Parathyroid adenoma (tissue), 2 donors: ENCODE measurements at regions not wholly inside any gene's neighbourhood (a gene's known extent, or its start where the extent isn't known, plus 50 kb on each side); places are given as distances from the start of the nearest gene placed in this dataset.

Source experiments
- H2AFZ ChIP-seq: fragments of 300-600 bp; sonication (generic); one replicate; pipeline ENCODE4 v1.7.0; 2017; ENCODE audit warnings: antibody characterized with exemption, mild to moderate bottlenecking
- H3K27ac ChIP-seq: fragments of 300-600 bp; sonication (generic); one replicate; pipeline ENCODE4 v1.7.0; 2017
- H3K27me3 ChIP-seq: fragments of 300-600 bp; sonication (generic); one replicate; pipeline ENCODE4 v1.7.0; 2017; ENCODE audit warnings: low read length; ENCODE audit not compliant: control insufficient read depth, insufficient read depth
- H3K36me3 ChIP-seq: fragments of 300-600 bp; sonication (generic); one replicate; pipeline ENCODE4 v1.7.0; 2017; ENCODE audit warnings: low read length; ENCODE audit not compliant: control insufficient read depth, insufficient read depth
- H3K4me1 ChIP-seq: fragments of 300-600 bp; sonication (generic); one replicate; pipeline ENCODE4 v1.7.0; 2017; ENCODE audit warnings: control low read depth
- H3K4me2 ChIP-seq: fragments of 300-600 bp; sonication (generic); one replicate; pipeline ENCODE4 v1.7.0; 2017; ENCODE audit warnings: low read length
- H3K4me3 ChIP-seq: fragments of 300-600 bp; sonication (generic); one replicate; pipeline ENCODE4 v1.7.0; 2017; ENCODE audit warnings: low read depth, low read length
- H3K79me2 ChIP-seq: fragments of 300-600 bp; sonication (generic); one replicate; pipeline ENCODE4 v1.7.0; 2017; ENCODE audit warnings: control low read depth
- H3K9ac ChIP-seq: fragments of 300-600 bp; sonication (generic); one replicate; pipeline ENCODE4 v1.7.0; 2017; ENCODE audit warnings: mild to moderate bottlenecking
- H3K9me3 ChIP-seq: fragments of 300-600 bp; sonication (generic); one replicate; pipeline ENCODE4 v1.7.0; 2017; ENCODE audit warnings: low read length; ENCODE audit not compliant: control insufficient read depth
- CTCF ChIP-seq: fragments of 300-600 bp; sonication (generic); IDR thresholded peaks from one replicate; pipeline ENCODE4 v1.7.0; 2017; ENCODE audit warnings: antibody characterized with exemption, mild to moderate bottlenecking
- donor health status: primary hyperparathyroidism.

GRCh38 chr11:106276859-106277436 lies 199.5 kb downstream of the AASDHPPT start:
- Histone ChIP-seq H3K4me1 (no peaks in the 10 kb centered on the region), H3K4me2 (no peak overlapping the region), H3K9ac (no peak overlapping the region), H3K36me3 (no peaks in the 10 kb centered on the region), H2AFZ (no peak overlapping the region), H3K27ac (no peak overlapping the region), H3K4me3 (no peak overlapping the region), H3K27me3 (no peaks in the 10 kb centered on the region), H3K79me2 (no peaks in the 10 kb centered on the region), H3K9me3 (no peaks in the 10 kb centered on the region)
- TF ChIP-seq CTCF = no peak

GRCh38 chr11:106277484-106277883 lies 200.0 kb downstream of the AASDHPPT start:
- Histone ChIP-seq H3K27me3 (no peaks in the 10 kb centered on the region), H3K36me3 (no peaks in the 10 kb centered on the region), H3K4me2 (no peak overlapping the region), H3K9ac (no peak overlapping the region), H3K9me3 (no peaks in the 10 kb centered on the region), H3K4me3 (no peak overlapping the region), H3K27ac (no peak overlapping the region), H2AFZ (no peak overlapping the region), H3K79me2 (no peaks in the 10 kb centered on the region), H3K4me1 (no peaks in the 10 kb centered on the region)
- TF ChIP-seq CTCF = no peak

DNA sequence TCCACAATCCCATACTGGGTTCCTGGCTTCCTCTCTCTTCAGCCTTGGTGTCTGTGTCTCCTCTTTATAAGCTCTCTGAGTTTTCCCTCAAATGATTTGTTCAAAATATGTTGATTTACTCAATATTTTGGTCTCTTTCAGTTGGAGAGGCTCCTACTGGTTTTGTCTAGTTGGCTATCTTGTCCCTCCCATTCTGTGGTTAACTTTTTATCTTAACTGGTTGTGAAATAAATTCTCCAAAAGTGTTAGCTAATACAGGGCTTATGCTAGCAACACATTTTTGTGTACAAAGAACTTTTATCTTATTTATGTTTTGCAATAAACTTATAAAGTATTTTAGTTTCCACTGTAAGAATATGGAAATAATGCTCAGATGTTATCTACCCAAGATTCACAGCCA lies 200.9 kb downstream of the AASDHPPT start:
- Histone ChIP-seq H3K9me3 (no peaks in the 10 kb centered on the region), H2AFZ (no peak overlapping the region), H3K9ac (no peak overlapping the region), H3K4me2 (no peak overlapping the region), H3K27me3 (no peaks in the 10 kb centered on the region), H3K79me2 (no peaks in the 10 kb centered on the region), H3K4me3 (no peak overlapping the region), H3K36me3 (no peaks in the 10 kb centered on the region), H3K4me1 (no peaks in the 10 kb centered on the region), H3K27ac (no peak overlapping the region)
- no peak for TF ChIP-seq CTCF

DNA sequence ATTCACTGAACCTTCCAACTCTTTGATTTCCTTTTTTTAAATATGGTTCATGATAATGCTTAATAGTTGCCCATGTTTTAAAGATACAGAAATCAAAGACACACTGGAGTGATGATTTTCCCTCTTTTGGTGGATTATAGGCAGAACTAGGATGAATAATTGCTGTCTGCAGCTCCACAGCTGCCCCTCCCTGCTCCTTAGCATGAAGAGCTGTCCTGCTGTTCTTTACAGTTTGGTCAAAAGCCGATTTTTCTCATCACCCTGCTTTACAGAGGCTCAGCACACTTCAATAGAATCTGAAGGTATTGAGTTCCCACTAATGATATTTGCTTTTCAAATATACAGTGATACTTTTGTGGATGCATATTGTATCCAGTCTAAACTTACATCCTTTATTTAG lies 202.6 kb downstream of the AASDHPPT start:
- TF ChIP-seq CTCF = no peak
- no peak overlapping the region for H3K4me3 ChIP-seq
- H3K27me3 ChIP-seq = no peaks in the 10 kb centered on the region
- no peaks in the 10 kb centered on the region for H3K79me2 ChIP-seq
- H3K4me2 ChIP-seq = no peak overlapping the region
- H2AFZ ChIP-seq = no peak overlapping the region
- no peaks in the 10 kb centered on the region for H3K36me3 ChIP-seq
- H3K4me1 ChIP-seq = no peaks in the 10 kb centered on the region
- no peak overlapping the region for H3K27ac ChIP-seq
- H3K9me3 ChIP-seq = no peaks in the 10 kb centered on the region
- H3K9ac ChIP-seq = no peak overlapping the region

DNA sequence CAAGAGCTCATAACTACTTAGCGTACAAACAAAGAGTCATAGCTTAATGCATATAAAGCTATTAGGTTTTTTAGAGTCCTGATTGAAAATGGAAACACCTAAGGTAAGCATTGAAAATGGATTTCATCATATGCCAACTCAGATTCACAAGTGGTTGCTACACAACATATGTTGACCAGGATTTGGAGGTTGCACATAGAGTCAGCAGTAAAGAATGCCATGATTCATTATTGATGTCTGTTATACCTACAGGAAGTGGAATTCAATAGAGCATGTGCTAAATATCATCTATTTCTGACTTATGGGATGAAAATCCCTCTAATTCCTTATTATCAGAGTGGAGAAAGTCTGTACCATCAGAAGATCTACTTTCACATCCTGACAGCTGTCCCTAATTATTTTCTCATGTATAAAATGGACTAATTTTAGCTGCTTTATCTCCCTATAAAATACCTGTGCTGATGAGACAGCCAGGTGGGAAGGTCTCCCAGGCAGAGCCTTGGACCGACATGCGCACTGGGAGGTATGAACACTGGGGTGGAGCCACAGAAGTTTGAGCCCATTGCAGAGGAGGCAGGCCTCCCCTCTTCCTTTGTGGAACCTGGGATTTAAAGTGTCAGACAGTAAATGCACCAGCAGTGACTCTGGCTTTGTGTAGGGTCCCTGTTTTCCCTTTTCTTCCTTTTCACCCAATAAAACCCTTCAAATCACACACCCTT lies 204.2 kb downstream of the AASDHPPT start:
- H2AFZ ChIP-seq = no peak overlapping the region
- H3K27me3 ChIP-seq = no peaks in the 10 kb centered on the region
- no peaks in the 10 kb centered on the region for H3K9me3 ChIP-seq
- no peaks in the 10 kb centered on the region for H3K36me3 ChIP-seq
- no peak overlapping the region for H3K4me2 ChIP-seq
- H3K4me1 ChIP-seq = no peaks in the 10 kb centered on the region
- no peak overlapping the region for H3K9ac ChIP-seq
- H3K4me3 ChIP-seq = no peak overlapping the region
- no peak overlapping the region for H3K27ac ChIP-seq
- no peaks in the 10 kb centered on the region for H3K79me2 ChIP-seq
- TF ChIP-seq CTCF = no peak
